Stimulated activated memory B cell treated with anti-CD40 and anti-IgM and Interleukin-4, amounts not matched to agents 10 μg/mL and 1 μg/mL and 100 μg/mL, for 72 hours (primary cell): ENCODE measurements at regions not wholly inside any gene's neighbourhood (a gene's known extent, or its start where the extent isn't known, plus 50 kb on each side); places are given as distances from the start of the nearest gene placed in this dataset.
"Not testable (repeated sequence)": the region's sequence is repeated elsewhere in the genome, so short reads cannot be mapped to it uniquely, and the experiment has no call there.

Experiments
- ATAC-seq: fragments of 150-1000 bp; cut with Tn5 transposase; 2 replicates; pipeline ENCODE4 v1.10.0; 2021
- H3K27ac Mint-ChIP-seq: one replicate; pipeline ENCODE4 v1.8.0; 2022; ENCODE audit warnings: mild to moderate bottlenecking, mixed read lengths
- H3K27me3 Mint-ChIP-seq: one replicate; pipeline ENCODE4 v1.8.0; 2022; ENCODE audit warnings: mixed read lengths
- H3K36me3 Mint-ChIP-seq: one replicate; pipeline ENCODE4 v1.8.0; 2022; ENCODE audit warnings: mixed read lengths
- H3K4me1 Mint-ChIP-seq: one replicate; pipeline ENCODE4 v1.8.0; 2022; ENCODE audit warnings: mixed read lengths
- H3K4me3 Mint-ChIP-seq: one replicate; pipeline ENCODE4 v1.8.0; 2022; ENCODE audit warnings: mild to moderate bottlenecking, moderate library complexity, mixed read lengths
- H3K9me3 Mint-ChIP-seq: one replicate; pipeline ENCODE4 v1.8.0; 2022; ENCODE audit warnings: mixed read lengths

DNA sequence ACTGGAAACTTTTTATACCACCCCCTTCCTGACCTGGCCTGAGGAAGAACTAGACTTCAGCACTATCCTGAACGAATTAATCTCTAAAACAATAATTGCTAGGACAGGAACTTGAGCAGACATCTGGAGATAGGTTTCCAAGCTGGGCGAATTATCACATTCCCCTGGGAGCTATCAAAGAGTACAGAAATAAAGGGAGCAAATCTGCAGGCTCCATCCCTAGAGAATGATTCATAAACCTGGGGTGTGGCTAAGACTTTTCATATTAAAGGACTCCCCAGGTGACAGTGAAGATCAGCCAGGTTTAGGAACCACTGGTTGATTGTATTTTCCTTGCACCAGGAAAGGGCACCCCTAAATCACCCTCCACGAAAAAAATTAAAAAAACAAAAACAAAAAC, 105.6 kb upstream of the NOL4 start:
- no peak for ATAC-seq
- Mint-ChIP-seq H3K4me3 (no peak overlapping the region), H3K4me1 (no peaks in the 10 kb centered on the region), H3K27ac (no peak overlapping the region), H3K27me3 (no peaks in the 10 kb centered on the region), H3K36me3 (no peaks in the 10 kb centered on the region), H3K9me3 (peaks cover 4% of the 10 kb centered on the region)

DNA sequence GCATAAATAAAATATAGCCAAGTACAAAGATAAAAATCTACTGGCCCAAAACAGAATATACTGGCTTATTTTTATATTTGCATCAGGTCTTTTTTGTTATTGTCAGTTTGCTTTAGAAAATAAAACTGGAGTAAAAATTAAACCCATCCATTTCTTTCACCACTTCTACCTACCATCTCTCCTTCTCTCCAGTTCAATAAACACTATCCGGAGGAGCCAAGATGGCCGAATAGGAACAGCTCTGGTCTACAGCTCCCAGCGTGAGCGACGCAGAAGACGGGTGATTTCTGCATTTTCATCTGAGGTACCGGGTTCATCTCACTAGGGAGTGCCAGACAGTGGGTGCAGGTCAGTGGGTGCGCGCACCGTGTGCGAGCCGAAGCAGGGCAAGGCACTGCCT, 106.2 kb upstream of the NOL4 start:
- not testable (repeated sequence) for H3K4me1 Mint-ChIP-seq, ATAC-seq, H3K9me3 Mint-ChIP-seq, H3K27me3 Mint-ChIP-seq, H3K36me3 Mint-ChIP-seq, H3K27ac Mint-ChIP-seq, H3K4me3 Mint-ChIP-seq

DNA sequence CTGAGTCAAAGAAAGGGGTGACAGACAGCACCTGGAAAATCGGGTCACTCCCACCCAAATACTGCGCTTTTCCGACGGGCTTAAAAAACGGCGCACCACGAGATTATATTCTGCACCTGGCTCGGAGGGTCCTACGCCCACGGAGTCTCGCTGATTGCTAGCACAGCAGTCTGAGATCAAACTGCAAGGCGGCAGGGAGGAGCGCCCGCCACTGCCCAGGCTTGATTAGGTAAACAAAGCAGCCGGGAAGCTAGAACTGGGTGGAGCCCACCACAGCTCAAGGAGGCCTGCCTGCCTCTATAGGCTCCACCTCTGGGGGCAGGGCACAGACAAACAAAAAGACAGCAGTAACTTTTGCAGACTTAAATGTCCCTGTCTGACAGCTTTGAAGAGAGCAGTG, 106.6 kb upstream of the NOL4 start:
- ATAC-seq, H3K36me3 Mint-ChIP-seq, H3K27ac Mint-ChIP-seq, H3K9me3 Mint-ChIP-seq, H3K27me3 Mint-ChIP-seq, H3K4me3 Mint-ChIP-seq, H3K4me1 Mint-ChIP-seq: not testable (repeated sequence)

DNA sequence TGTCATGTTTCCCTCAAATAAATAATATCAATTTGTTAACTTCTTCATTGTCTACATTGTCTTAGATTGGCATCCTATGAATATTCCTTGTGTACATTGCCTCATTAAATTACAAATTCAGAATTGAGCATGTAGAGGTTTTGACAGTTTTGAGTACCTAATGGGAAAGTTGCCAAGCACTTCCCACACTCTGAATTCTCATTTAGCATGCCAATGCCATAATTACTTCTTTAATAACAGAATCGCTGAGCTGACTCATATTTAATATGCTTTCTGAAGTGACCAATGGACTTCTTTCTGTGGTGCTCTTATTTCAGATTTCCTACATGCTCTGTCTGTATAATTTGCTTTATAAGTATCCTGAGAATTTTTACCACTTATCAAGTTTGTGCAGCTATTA, 114.4 kb upstream of the NOL4 start:
- Mint-ChIP-seq H3K4me3 (no peak overlapping the region), H3K9me3 (peaks cover 6% of the 10 kb centered on the region), H3K27ac (no peak overlapping the region), H3K4me1 (no peaks in the 10 kb centered on the region), H3K27me3 (no peaks in the 10 kb centered on the region), H3K36me3 (no peaks in the 10 kb centered on the region)
- ATAC-seq = no peak

DNA sequence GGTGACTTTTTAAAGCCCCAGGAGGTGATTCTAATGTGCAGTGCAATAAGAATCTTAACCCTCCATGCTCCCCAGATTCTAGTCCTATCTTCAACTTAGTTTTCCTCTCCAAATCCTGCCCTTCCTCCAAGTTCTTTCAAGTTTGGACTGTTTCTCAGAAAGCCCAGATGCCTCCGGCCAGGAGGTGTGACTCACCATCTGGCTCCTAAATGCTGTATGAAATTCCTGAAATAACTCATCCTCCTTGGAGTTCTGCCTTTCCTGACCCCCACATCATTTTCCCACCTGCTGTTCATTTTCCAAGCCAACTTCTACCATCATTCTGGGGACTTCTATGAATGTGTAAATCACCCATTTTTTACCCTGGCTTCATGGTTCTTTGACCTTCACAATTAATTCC, 118.2 kb upstream of the NOL4 start:
- Mint-ChIP-seq H3K4me3 (no peak overlapping the region), H3K36me3 (no peaks in the 10 kb centered on the region), H3K27me3 (no peaks in the 10 kb centered on the region), H3K9me3 (peaks cover 6% of the 10 kb centered on the region), H3K4me1 (no peaks in the 10 kb centered on the region), H3K27ac (no peak overlapping the region)
- ATAC-seq = no peak

DNA sequence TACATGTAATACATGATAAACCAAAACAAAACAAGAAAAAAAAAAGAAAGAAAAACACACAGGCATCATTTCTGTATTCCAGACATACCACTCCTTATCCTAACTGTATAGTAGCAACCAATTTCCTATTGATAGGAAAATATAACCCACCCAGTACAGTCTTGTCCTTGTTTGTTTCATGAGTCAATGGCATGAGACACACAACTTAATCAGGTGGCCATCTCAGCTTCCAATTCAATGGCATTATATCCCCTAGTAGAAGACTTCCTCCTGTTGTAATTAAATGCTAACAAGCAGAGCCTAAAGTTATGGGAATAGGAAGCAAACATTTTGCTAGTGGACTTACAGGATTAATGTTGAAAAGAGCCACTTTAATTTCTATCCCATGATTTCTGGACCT, 121.0 kb upstream of the NOL4 start:
- no peak overlapping the region for H3K27ac Mint-ChIP-seq
- H3K4me3 Mint-ChIP-seq = no peak overlapping the region
- ATAC-seq = no peak

DNA sequence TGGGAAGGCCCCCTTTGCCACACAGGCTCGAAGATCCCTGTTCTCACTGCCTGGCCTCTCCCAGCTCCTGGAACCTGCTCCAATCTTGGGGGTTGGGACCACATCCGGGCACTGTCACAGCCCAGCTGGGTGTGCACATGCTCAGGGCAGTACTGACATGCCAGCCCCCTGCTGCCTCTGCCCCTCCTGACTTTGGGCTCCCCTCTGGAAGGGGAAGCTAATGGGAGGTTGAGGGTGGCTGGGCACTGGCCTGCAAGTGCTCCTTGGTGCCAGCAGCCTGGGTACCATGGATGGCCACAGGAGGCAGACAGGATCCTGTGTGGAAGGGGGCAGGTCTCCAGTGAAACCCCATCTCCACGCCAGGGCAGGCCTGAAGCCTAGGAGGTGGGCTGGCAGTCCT, 126.1 kb upstream of the NOL4 start:
- H3K36me3 Mint-ChIP-seq = no peaks in the 10 kb centered on the region
- no peaks in the 10 kb centered on the region for H3K27me3 Mint-ChIP-seq
- H3K27ac Mint-ChIP-seq = no peak overlapping the region
- H3K4me1 Mint-ChIP-seq = no peaks in the 10 kb centered on the region
- peaks cover 3% of the 10 kb centered on the region for H3K9me3 Mint-ChIP-seq
- peak; percentile 41 for ATAC-seq
- no peak overlapping the region for H3K4me3 Mint-ChIP-seq

More for the DNA sequence above, 121.0 kb upstream of the NOL4 start:
- Mint-ChIP-seq H3K36me3 (no peaks in the 10 kb centered on the region), H3K27me3 (no peaks in the 10 kb centered on the region), H3K9me3 (peaks cover 6% of the 10 kb centered on the region), H3K4me1 (no peaks in the 10 kb centered on the region)

DNA sequence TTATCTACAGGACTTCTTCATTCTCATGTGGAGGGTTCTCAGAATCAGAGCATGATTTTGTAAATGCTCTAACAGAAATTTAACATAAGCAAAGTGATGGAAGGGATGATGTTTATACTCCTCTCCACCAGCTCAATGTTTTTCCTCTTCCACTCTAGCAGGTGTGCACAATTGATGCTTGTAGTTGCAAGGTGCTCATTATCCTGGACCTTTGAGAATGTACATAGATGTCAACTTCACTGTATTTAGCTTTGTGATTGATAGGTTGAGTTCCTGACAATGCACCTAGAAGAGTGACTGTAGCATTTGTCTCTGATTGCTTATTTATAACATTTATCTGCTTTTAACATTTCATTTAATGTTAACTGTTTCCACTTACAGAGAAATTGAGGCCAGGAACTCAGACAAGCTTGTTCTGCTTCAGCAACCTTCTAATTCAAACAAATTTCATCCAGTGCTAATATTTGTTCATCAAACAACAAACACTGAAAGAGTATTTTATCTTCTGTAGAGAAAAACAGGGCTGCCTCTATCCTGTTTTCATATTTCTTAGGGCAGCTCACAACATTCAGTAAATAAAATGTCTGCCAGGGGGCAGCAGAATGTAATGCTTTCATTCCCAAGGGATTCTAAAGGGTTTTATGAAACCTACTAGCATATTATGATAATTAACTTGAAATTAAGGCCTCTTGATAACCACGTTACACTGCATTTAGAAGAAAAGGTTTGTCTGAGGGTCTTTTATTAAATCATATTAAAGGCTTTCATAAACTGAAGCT, 127.9 kb upstream of the NOL4 start:
- H3K27me3 Mint-ChIP-seq = no peaks in the 10 kb centered on the region
- no peaks in the 10 kb centered on the region for H3K4me1 Mint-ChIP-seq
- no peak overlapping the region for H3K27ac Mint-ChIP-seq
- H3K36me3 Mint-ChIP-seq = no peaks in the 10 kb centered on the region
- no peak for ATAC-seq
- no peak overlapping the region for H3K4me3 Mint-ChIP-seq
- peaks cover 3% of the 10 kb centered on the region for H3K9me3 Mint-ChIP-seq

DNA sequence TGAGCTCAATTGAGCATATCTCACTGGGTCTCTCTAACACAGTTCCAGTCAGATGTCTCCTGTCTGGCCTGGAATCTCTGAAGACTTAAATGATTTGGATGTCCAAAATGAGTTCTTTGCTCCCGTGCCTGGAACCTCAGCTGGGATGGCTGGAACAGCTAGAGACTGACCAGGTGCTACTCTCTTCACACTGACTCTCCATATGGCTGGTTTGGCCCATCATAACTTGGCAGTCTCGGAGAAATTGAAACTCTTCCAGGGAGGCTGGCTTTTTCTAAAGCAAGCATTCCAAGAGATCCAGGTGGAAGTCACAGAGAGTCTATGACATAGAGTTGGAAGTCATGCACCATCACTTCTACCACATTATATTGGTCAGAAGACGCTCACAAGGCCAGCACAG, 129.6 kb upstream of the NOL4 start:
- Mint-ChIP-seq H3K36me3 (no peaks in the 10 kb centered on the region), H3K27me3 (no peaks in the 10 kb centered on the region), H3K9me3 (peaks cover 5% of the 10 kb centered on the region), H3K4me1 (no peaks in the 10 kb centered on the region), H3K4me3 (no peak overlapping the region), H3K27ac (no peak overlapping the region)
- no peak for ATAC-seq

DNA sequence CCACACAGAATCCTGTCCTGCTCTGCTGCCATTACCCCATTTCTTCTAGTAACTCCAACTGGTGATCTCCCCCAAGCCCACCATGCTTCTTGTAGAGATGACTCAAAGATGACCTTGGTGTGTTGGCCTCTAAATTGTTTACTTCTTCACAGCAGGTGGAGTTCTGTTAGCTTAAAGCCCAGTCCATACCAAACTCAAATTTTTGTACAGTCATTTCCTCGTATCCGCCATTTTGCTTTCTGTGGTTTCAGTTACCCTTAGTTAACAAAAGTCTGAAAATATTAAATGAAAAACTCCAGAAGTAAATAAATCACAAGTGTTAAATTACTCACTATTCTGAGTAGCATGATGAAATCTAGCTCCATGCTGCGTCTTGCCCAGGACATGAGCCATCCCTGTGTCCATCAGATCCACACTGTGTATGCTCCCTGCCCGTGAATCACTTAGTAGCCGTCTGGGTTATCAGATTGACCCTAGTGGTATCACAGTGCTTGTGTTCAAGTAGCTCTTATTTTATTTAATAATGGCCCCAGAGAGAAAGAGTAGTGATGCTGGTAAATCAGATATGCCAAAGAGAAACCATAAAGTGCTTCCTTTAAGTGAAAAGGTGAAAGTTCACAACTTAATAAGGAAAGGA, 133.3 kb upstream of the NOL4 start:
- no peak for ATAC-seq

DNA sequence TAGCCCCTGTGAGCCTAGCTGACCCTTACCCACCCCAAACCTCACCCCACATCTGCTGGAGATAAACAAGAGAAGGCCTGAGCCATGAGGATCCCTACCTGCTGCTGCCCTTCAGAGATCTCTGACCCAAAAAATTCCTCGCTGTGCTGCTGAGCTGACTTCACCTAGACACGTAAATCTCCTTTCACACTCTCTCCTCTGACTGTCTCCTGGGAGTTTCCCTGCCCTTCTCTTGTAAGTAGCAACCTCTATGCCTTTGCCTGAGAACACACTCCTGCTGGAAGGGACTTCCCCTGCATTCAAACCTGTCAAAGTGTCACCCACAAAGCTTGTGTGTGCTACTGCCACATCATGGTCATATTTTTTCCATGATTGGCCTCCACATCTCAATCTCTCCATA, 134.2 kb upstream of the NOL4 start:
- no peak overlapping the region for H3K27ac Mint-ChIP-seq
- no peaks in the 10 kb centered on the region for H3K36me3 Mint-ChIP-seq
- H3K9me3 Mint-ChIP-seq = peaks cover 12% of the 10 kb centered on the region
- no peaks in the 10 kb centered on the region for H3K27me3 Mint-ChIP-seq
- H3K4me1 Mint-ChIP-seq = no peaks in the 10 kb centered on the region
- no peak for ATAC-seq
- H3K4me3 Mint-ChIP-seq = no peak overlapping the region

More for the DNA sequence above, 133.3 kb upstream of the NOL4 start:
- Mint-ChIP-seq H3K36me3 (no peaks in the 10 kb centered on the region), H3K27me3 (no peaks in the 10 kb centered on the region), H3K27ac (no peak overlapping the region), H3K9me3 (peaks cover 12% of the 10 kb centered on the region), H3K4me3 (no peak overlapping the region), H3K4me1 (no peaks in the 10 kb centered on the region)

DNA sequence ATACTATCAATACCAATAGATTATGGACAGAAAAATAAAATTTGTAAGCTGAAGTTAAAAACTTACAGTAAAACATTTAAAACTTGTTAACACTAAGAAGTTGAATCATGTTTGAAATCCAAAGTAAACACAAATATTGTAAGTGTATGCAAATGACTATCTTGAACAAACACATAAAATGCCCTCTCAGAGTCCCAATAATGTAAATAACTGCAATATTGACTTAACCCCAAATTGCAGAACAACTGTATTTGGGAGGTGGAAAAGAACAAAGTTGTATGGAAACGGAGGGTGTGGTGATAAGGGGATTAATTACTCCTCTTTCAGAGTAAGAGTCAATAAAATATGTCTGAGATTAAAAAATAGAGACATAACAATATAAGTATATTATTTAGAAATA, 140.0 kb upstream of the NOL4 start:
- H3K9me3 Mint-ChIP-seq = peaks cover 9% of the 10 kb centered on the region
- H3K27me3 Mint-ChIP-seq = no peaks in the 10 kb centered on the region
- no peak for ATAC-seq
- H3K27ac Mint-ChIP-seq = no peak overlapping the region
- H3K4me1 Mint-ChIP-seq = no peaks in the 10 kb centered on the region
- H3K36me3 Mint-ChIP-seq = no peaks in the 10 kb centered on the region
- no peak overlapping the region for H3K4me3 Mint-ChIP-seq

DNA sequence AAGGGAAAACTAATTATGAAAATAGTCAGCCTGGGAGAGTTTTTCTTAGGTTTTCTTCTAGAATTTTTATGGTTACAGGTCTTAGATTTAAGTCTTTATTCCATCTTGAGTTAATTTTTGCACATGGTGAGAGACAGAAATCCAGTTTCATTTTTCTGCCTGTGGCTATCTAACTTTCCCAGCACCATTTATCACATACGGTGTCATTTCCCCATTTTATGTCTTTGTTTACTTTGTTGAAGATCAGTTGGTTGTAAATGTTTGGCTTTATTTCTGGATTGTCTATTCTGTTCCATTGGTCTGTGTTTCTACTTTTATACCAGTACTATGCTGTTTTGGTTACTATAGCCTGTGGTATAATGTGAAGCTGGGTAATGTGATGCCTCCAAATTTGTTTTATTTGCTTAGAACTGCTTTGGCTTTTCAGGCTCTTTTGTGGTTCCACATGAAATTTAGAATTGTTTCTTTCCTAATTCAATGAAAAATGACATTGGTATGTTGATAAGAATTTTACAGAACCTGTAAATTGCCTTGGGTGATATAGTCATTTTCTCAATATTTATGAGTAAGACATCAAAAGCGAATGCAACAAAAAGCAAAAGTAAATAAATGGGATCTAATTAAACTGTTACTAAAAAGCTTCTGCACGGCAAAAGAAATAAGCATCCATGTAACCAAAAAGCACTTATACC, 146.1 kb upstream of the NOL4 start:
- no peak for ATAC-seq
- Mint-ChIP-seq H3K9me3 (peaks cover 2% of the 10 kb centered on the region), H3K27ac (no peak overlapping the region), H3K27me3 (no peaks in the 10 kb centered on the region), H3K4me1 (no peaks in the 10 kb centered on the region), H3K4me3 (no peak overlapping the region), H3K36me3 (no peaks in the 10 kb centered on the region)

DNA sequence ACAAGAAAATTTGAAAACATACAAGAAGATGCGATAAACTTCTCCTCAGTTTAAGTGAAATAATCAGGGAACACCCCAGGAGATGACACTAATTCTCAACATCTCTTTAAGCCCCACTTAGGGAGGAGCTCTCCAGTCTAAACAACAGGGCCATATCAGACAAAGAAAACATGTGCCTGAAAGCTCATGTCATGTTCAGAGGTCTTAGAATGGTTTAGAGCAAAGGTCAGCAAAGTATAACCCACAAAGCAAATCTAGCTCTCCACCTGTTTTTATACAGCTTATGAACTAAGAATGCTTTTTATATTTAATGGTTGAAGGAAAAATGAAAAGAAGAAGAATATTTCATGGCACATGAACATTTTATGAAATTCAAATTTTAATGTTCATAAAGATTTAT, 155.6 kb upstream of the NOL4 start:
- no peaks in the 10 kb centered on the region for H3K36me3 Mint-ChIP-seq
- no peak overlapping the region for H3K4me3 Mint-ChIP-seq
- ATAC-seq = no peak
- no peaks in the 10 kb centered on the region for H3K27me3 Mint-ChIP-seq
- no peaks in the 10 kb centered on the region for H3K4me1 Mint-ChIP-seq
- no peak overlapping the region for H3K27ac Mint-ChIP-seq
- peaks cover 8% of the 10 kb centered on the region for H3K9me3 Mint-ChIP-seq

DNA sequence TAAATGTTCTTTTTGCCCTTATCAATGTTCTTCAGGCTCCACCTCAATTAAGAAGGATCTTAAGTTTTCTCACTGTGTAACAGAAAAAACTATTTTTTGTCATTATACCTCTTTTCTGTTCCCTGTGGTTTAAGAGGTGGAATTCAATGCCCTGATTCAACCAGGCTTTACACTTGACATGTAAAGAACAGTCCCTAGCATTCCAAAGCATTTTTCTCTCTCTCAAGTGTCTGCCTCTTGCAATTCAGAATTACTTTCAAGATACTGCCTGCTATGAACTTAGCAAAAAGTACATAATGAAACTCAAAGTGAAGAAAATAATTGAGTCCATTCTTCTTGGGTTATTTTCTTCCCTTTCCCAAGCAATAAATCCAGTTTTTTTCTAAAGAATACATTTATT, 160.6 kb upstream of the NOL4 start:
- no peaks in the 10 kb centered on the region for H3K27me3 Mint-ChIP-seq
- peaks cover 10% of the 10 kb centered on the region for H3K9me3 Mint-ChIP-seq
- no peak overlapping the region for H3K4me3 Mint-ChIP-seq
- H3K36me3 Mint-ChIP-seq = no peaks in the 10 kb centered on the region
- no peaks in the 10 kb centered on the region for H3K4me1 Mint-ChIP-seq
- no peak overlapping the region for H3K27ac Mint-ChIP-seq
- ATAC-seq = no peak

DNA sequence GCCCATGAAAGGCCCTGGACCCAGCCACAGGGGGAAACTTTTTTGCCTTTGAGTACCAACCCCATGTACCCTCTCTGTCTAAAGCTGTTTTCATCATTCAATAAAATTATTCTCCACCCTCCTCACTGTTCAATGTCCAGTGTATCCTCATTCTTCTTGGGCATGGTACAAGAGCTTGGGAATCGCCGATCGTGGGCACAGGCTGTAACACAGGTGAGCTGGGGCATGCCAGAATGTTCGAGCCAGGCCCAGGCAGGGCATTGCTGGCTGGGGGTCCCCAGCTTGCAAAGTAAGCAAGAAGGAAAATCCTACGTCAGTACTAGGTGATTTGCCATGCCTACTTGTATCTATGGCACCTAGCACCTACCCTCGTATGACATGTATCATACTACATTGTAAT, 162.1 kb upstream of the NOL4 start:
- H3K27me3 Mint-ChIP-seq = no peaks in the 10 kb centered on the region
- no peaks in the 10 kb centered on the region for H3K4me1 Mint-ChIP-seq
- no peak overlapping the region for H3K27ac Mint-ChIP-seq
- no peak overlapping the region for H3K4me3 Mint-ChIP-seq
- no peaks in the 10 kb centered on the region for H3K36me3 Mint-ChIP-seq
- ATAC-seq = no peak
- peaks cover 6% of the 10 kb centered on the region for H3K9me3 Mint-ChIP-seq
